ENCODE measurements at regions not wholly inside any gene's neighbourhood (a gene's known extent, or its start where the extent isn't known, plus 50 kb on each side); places are given as distances from the start of the nearest gene placed in this dataset.
"Not testable (repeated sequence)": the region's sequence is repeated elsewhere in the genome, so short reads cannot be mapped to it uniquely, and the experiment has no call there.

DNA sequence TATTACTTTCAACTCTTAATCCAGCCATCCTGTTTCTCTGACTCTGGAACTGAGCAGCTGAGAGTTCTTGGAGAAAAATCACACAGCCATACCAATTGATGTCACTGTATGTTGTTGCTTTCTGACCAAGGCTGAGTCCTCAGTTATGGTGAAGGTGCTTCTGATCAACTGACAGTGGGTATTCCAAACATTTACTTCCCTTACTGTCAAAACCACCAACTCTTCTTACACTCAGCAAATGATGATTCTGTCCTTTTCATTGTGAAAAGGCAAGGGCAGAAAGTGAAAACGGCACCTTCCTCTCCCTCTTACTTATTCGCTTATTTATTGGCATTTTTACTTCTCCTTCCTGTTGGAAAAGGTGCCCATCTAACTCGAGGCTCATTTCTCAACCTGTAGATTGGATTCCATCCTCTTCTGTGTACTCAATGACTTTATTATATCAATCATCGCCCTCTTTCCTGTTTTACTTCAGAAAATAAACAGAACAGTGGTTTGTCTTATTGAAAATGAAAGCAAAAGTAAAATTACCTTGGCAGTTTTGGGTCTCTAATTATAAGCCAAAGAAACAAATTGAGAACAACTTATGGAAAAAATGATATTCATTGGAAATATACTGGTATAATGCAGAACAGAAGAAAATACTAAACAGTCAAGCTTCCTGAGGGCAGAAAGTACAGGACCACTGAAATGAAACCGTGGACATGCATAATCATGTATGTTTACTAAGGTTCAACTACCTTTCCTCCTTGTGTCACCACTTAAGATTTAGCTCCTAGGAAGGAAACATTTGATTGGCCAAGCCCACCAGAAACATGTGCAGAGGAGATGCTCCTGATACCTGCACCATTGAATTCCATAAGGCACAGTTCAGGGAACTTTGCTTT lies 104.5 kb upstream of the CHD1 start:
- no peaks in the 10 kb centered on the region for H3K4me1 ChIP-seq (ENCODE audit: control insufficient read depth, insufficient read depth, low read length)
- no peak overlapping the region for H3K27ac ChIP-seq (ENCODE audit: low read length)
- H3K27me3 ChIP-seq (ENCODE audit: control insufficient read depth, insufficient read depth, low read length): no peaks in the 10 kb centered on the region
- no peaks in the 10 kb centered on the region for H3K9me3 ChIP-seq (ENCODE audit: control insufficient read depth, insufficient read depth, low read length)
- no peak overlapping the region for H3K4me3 ChIP-seq (ENCODE audit: low read length)
- DNase-seq (ENCODE audit: low read depth, low spot score): no peak
- WGBS (ENCODE audit: insufficient coverage, insufficient read length): no CpG with 5 or more reads among the region's 5 CpGs
- no peaks in the 10 kb centered on the region for H3K36me3 ChIP-seq (ENCODE audit: control insufficient read depth, insufficient read depth, low read length)

DNA sequence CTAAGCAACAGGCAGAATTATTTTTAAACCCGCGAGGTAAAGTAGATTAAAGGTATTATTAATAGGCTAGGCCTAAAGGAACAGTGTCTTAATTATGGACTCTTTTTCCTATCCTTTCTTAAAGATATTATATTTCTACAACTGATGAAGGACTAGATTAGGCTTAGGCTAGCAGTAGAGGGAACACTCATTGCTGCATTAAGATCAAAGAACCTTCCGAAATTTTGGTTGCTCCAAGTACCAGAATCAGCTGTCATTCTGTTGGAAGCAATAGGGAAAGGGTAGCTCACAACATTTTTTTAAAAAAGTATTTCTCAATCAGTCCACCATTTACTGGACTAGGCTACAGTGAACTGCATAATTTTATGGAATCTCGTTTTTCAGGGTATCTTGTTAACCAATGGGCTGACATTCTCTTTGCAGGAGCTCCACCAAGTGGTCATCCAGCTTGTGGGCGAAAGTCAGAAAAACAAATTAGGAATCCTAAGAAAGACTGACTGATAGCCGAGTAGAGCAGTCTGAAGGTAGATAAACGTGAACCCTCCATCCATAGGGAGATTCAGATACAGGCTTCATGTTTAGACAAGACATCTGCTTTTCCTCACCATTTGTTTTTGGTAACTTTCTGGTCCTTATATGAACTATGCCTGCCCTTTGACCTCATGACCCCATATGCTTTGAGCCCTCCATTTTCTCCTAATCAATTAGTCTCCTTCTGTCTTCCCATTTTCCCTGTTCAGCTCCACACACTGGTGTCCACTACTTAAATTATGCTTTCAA lies 103.6 kb upstream of the CHD1 start:
- no peak overlapping the region for H3K27ac ChIP-seq (ENCODE audit: low read length)
- no peaks in the 10 kb centered on the region for H3K9me3 ChIP-seq (ENCODE audit: control insufficient read depth, insufficient read depth, low read length)
- H3K27me3 ChIP-seq (ENCODE audit: control insufficient read depth, insufficient read depth, low read length): no peaks in the 10 kb centered on the region
- H3K4me3 ChIP-seq (ENCODE audit: low read length): no peak overlapping the region
- no CpG with 5 or more reads among the region's 7 CpGs for WGBS (ENCODE audit: insufficient coverage, insufficient read length)
- no peaks in the 10 kb centered on the region for H3K36me3 ChIP-seq (ENCODE audit: control insufficient read depth, insufficient read depth, low read length)
- H3K4me1 ChIP-seq (ENCODE audit: control insufficient read depth, insufficient read depth, low read length): no peaks in the 10 kb centered on the region
- DNase-seq (ENCODE audit: low read depth, low spot score): peak; percentile 13

DNA sequence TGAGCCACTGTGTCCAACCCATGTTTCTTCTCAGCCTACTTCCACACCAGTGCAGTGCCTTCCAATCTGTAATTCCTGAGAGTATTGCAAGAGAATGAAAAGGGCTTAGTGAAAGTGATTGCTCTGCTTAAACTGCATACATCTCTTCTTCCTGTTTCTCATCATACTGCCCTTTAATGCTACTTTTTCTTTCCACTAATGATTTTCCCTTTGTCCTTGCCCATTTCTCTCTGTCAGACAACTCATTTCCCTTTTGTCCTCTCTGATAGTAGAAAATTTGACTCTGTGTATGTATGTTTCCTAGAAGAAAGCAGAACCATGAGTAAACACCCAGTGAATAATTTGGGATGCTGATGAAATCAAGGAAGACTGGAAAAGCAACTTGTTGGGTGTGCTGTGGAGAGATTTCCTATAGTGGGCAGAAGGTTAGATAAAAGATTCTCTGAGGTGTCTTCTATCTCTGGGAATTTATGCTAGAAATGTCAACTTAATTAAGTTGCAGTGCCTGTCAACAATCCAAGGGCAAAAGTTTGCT lies 102.2 kb upstream of the CHD1 start:
- no peak overlapping the region for H3K4me3 ChIP-seq (ENCODE audit: low read length)
- no peaks in the 10 kb centered on the region for H3K9me3 ChIP-seq (ENCODE audit: control insufficient read depth, insufficient read depth, low read length)
- no peak for DNase-seq (ENCODE audit: low read depth, low spot score)
- H3K27me3 ChIP-seq (ENCODE audit: control insufficient read depth, insufficient read depth, low read length): no peaks in the 10 kb centered on the region
- no peaks in the 10 kb centered on the region for H3K4me1 ChIP-seq (ENCODE audit: control insufficient read depth, insufficient read depth, low read length)
- H3K27ac ChIP-seq (ENCODE audit: low read length): no peak overlapping the region
- H3K36me3 ChIP-seq (ENCODE audit: control insufficient read depth, insufficient read depth, low read length): no peaks in the 10 kb centered on the region

DNA sequence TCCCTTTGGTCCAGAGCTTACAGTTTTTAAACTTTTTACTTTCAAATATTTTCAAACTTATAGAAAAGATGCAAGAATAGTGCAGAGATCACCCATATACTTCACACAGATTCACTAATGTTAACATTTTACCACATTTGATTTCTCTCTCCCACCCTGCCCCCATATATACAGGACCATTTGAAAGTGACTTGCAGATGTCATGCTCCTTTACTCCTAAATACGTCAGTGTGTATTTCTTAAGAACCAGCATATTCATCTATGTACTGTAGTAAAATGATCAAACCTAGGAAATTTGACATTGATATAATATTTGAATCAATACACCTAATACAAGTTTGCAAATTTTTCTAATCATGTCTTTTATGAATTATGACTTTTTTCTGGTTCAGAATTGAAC lies 100.4 kb upstream of the CHD1 start:
- Histone ChIP-seq H3K4me3 (ENCODE audit: low read length) (no peak overlapping the region), H3K9me3 (ENCODE audit: control insufficient read depth, insufficient read depth, low read length) (no peaks in the 10 kb centered on the region), H3K4me1 (ENCODE audit: control insufficient read depth, insufficient read depth, low read length) (no peaks in the 10 kb centered on the region), H3K36me3 (ENCODE audit: control insufficient read depth, insufficient read depth, low read length) (no peaks in the 10 kb centered on the region), H3K27ac (ENCODE audit: low read length) (no peak overlapping the region), H3K27me3 (ENCODE audit: control insufficient read depth, insufficient read depth, low read length) (no peaks in the 10 kb centered on the region)
- no peak for DNase-seq (ENCODE audit: low read depth, low spot score)
- WGBS (ENCODE audit: insufficient coverage, insufficient read length): no CpG with 5 or more reads among the region's 1 CpG

DNA sequence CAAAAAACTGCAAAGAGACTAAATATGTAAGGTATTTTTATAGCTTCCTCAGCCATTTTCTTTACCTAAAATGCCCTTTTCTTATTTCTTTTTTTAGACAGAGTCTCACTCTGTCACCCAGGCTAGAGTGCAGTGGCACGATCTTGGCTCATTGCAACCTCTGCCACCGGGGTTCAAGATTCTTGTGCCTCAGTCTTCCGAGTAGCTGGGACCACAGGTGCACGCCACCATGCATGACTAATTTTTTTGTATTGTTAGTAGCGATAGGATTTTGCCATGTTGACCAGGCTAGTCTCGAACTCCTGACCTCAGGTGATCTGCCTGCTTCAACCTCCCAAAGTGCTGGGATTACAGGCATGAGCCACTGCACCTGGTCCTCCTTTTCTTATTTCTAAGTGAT lies 99.4 kb upstream of the CHD1 start:
- H3K27ac ChIP-seq (ENCODE audit: low read length); H3K36me3 ChIP-seq (ENCODE audit: control insufficient read depth, insufficient read depth, low read length); DNase-seq (ENCODE audit: low read depth, low spot score); H3K9me3 ChIP-seq (ENCODE audit: control insufficient read depth, insufficient read depth, low read length); H3K4me3 ChIP-seq (ENCODE audit: low read length); H3K4me1 ChIP-seq (ENCODE audit: control insufficient read depth, insufficient read depth, low read length); H3K27me3 ChIP-seq (ENCODE audit: control insufficient read depth, insufficient read depth, low read length): not testable (repeated sequence)
- WGBS (ENCODE audit: insufficient coverage, insufficient read length): no CpG with 5 or more reads among the region's 6 CpGs

DNA sequence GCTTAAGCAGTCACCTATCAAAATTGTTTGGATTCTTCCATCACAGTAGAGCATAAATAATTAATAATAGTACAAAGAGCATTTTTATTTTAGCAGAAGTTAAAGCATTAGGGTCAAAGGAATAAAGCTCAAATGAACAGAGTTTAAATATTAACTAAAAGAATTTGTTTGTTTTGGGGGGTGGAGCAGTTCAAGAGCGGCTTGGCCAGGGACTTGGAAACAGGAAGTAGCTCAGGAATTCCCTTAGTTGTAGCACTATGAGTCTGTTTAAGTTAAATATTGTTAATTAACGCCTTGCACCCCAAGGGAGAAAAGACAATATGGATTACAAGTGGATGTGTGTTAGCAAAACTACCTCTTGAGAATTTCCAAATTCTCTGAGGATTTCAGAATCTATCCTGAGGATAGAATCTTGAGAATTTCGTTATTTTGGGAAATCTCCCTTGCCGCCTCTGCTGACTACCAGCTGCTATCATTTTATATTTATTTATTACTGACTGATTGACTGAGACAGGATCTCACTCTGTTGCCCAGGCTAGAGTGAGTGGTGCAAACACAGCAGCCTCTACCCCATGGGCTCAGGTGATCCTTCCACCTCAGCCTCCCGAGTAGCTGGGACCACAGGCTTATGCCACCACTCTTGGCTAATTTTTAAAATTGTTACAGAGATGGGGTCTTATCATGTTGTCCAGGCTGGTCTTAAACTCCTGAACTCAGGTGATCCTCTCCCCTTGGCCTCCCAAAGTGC lies 96.7 kb upstream of the CHD1 start:
- H3K27ac ChIP-seq (ENCODE audit: low read length): no peak overlapping the region

DNA sequence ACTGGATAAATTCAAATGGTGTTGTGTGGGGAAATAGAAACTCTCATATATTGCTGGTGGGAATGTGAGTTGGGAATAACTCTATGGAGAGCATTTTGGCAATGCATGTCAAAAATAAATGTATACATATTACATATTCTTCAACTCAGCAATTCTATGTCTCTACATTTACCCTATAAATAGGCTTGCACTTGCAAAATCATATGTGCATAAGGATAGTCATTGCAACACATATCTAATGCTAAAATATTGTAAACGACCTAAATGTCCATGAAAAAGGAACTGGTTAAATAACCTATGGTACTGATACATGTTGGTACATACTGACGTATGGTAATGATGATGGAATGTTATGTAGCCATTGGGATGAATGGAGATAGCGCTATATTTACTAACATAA lies 94.5 kb upstream of the CHD1 start:
- no peaks in the 10 kb centered on the region for H3K9me3 ChIP-seq (ENCODE audit: control insufficient read depth, insufficient read depth, low read length)
- no peak overlapping the region for H3K27ac ChIP-seq (ENCODE audit: low read length)
- H3K4me3 ChIP-seq (ENCODE audit: low read length): no peak overlapping the region
- H3K4me1 ChIP-seq (ENCODE audit: control insufficient read depth, insufficient read depth, low read length): no peaks in the 10 kb centered on the region
- no CpG with 5 or more reads among the region's 3 CpGs for WGBS (ENCODE audit: insufficient coverage, insufficient read length)
- DNase-seq (ENCODE audit: low read depth, low spot score): no peak
- no peaks in the 10 kb centered on the region for H3K27me3 ChIP-seq (ENCODE audit: control insufficient read depth, insufficient read depth, low read length)
- H3K36me3 ChIP-seq (ENCODE audit: control insufficient read depth, insufficient read depth, low read length): no peaks in the 10 kb centered on the region

More for the DNA sequence above, 96.7 kb upstream of the CHD1 start:
- WGBS (ENCODE audit: insufficient coverage, insufficient read length): no CpG with 5 or more reads among the region's 5 CpGs
- no peaks in the 10 kb centered on the region for H3K27me3 ChIP-seq (ENCODE audit: control insufficient read depth, insufficient read depth, low read length)
- no peaks in the 10 kb centered on the region for H3K9me3 ChIP-seq (ENCODE audit: control insufficient read depth, insufficient read depth, low read length)
- no peak overlapping the region for H3K4me3 ChIP-seq (ENCODE audit: low read length)
- H3K36me3 ChIP-seq (ENCODE audit: control insufficient read depth, insufficient read depth, low read length): no peaks in the 10 kb centered on the region
- DNase-seq (ENCODE audit: low read depth, low spot score): no peak
- no peaks in the 10 kb centered on the region for H3K4me1 ChIP-seq (ENCODE audit: control insufficient read depth, insufficient read depth, low read length)

DNA sequence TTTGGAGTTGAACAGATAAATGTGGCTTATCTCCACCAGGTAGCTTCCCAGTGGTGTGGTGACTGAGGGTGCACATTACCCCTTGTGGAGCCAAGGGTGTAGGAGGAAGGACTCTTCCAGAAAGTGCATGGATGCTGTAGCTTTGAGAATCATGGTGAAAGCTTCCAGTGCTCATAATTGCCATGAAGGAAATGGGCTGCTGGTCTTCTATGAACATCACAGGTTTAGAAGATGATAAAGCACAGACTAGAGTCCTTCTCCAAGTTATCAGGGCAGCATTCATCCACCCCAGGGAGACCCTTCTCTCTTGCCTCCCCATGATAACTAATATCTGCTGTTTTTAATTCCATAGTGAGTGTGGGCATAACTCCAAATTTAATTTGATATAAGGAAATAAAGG lies 93.4 kb upstream of the CHD1 start:
- Histone ChIP-seq H3K4me1 (ENCODE audit: control insufficient read depth, insufficient read depth, low read length) (no peaks in the 10 kb centered on the region), H3K4me3 (ENCODE audit: low read length) (no peak overlapping the region), H3K27ac (ENCODE audit: low read length) (no peak overlapping the region), H3K27me3 (ENCODE audit: control insufficient read depth, insufficient read depth, low read length) (no peaks in the 10 kb centered on the region), H3K36me3 (ENCODE audit: control insufficient read depth, insufficient read depth, low read length) (no peaks in the 10 kb centered on the region), H3K9me3 (ENCODE audit: control insufficient read depth, insufficient read depth, low read length) (no peaks in the 10 kb centered on the region)
- DNase-seq (ENCODE audit: low read depth, low spot score): no peak

DNA sequence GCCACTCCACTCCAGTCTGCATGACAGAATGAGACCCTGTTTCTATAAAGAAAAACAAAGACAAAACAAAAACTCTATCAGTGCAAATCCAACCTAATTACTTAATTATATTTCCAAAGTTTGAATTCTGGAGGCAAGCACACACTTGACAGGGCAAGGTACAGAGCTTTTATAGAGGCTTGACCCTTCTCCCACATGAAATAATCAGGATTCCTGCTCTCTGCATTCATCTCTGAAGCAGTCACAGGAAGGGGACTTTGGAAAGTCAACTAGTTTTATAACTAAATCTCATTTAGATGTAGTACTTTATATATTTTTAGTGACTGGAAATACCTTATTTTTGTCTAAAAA lies 91.9 kb upstream of the CHD1 start:
- no peaks in the 10 kb centered on the region for H3K9me3 ChIP-seq (ENCODE audit: control insufficient read depth, insufficient read depth, low read length)
- no peaks in the 10 kb centered on the region for H3K4me1 ChIP-seq (ENCODE audit: control insufficient read depth, insufficient read depth, low read length)
- H3K27ac ChIP-seq (ENCODE audit: low read length): no peak overlapping the region
- no peak for DNase-seq (ENCODE audit: low read depth, low spot score)
- H3K4me3 ChIP-seq (ENCODE audit: low read length): no peak overlapping the region
- H3K36me3 ChIP-seq (ENCODE audit: control insufficient read depth, insufficient read depth, low read length): no peaks in the 10 kb centered on the region
- no peaks in the 10 kb centered on the region for H3K27me3 ChIP-seq (ENCODE audit: control insufficient read depth, insufficient read depth, low read length)

DNA sequence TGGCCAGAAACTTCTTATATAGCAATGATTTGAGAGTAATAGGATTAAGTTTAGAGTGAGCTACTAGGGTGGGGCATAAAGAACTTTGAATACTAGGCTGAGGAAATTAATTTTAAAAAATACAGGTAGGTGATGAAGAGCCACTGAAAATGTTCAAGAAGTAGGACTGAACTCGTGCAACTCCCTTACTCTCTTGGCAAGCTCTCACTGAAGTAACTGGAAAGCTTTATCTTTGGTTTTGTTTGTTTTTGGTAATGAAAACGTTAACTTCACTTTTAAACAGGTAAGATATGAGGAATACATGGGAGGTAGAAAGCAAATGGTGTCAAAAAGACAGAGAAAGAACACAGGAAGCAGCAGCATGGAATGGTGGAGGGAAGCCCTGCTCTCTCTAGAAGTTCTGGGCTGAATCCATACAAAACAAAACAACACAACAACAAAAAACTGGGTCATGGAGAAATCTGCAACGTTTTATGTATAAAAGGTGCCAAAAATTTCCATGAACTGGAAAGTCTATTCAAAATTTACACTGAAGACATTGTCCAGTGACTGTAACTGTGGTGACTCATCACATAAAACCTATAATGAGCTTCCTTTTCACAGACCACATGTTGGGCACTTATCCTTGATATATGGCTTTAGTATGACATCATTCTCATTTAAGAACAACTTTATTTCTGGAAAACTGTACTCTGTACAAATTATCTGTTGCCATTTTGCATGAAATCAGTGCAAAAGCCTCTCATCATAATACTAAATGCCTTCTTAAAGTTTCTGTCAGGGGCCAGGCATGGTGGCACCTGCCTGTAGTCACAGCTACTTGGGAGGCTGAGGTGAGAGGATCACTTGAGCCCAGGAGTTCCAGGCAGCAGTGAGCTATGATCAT lies 91.2 kb upstream of the CHD1 start:
- H3K4me1 ChIP-seq (ENCODE audit: control insufficient read depth, insufficient read depth, low read length): no peaks in the 10 kb centered on the region
- no peaks in the 10 kb centered on the region for H3K27me3 ChIP-seq (ENCODE audit: control insufficient read depth, insufficient read depth, low read length)
- WGBS (ENCODE audit: insufficient coverage, insufficient read length): no CpG with 5 or more reads among the region's 3 CpGs
- DNase-seq (ENCODE audit: low read depth, low spot score): no peak
- H3K9me3 ChIP-seq (ENCODE audit: control insufficient read depth, insufficient read depth, low read length): no peaks in the 10 kb centered on the region
- no peak overlapping the region for H3K27ac ChIP-seq (ENCODE audit: low read length)
- H3K36me3 ChIP-seq (ENCODE audit: control insufficient read depth, insufficient read depth, low read length): no peaks in the 10 kb centered on the region
- H3K4me3 ChIP-seq (ENCODE audit: low read length): no peak overlapping the region
